Naive B cell (primary cell): ENCODE measurements at regions not wholly inside any gene's neighbourhood (a gene's known extent, or its start where the extent isn't known, plus 50 kb on each side); places are given as distances from the start of the nearest gene placed in this dataset.
"Not testable (repeated sequence)": the region's sequence is repeated elsewhere in the genome, so short reads cannot be mapped to it uniquely, and the experiment has no call there.

ENCODE experiments used
- ATAC-seq, 2 donors: fragments of 150-1000 bp; cut with Tn5 transposase; 2 replicates each; pipeline ENCODE4 v1.10.0; 2021; ENCODE audit warnings: low read depth in 2 of 2, mild to moderate bottlenecking in 2 of 2, moderate library complexity in 2 of 2
- DNase-seq: peaks from one replicate; pipeline ENCODE4 v3.0.0; 2022
- H3K27ac Mint-ChIP-seq, 6 donors: one replicate each; pipeline ENCODE4 v1.8.0; 2020 to 2022; ENCODE audit warnings: mild to moderate bottlenecking in 6 of 6, mixed read lengths in 6 of 6, moderate library complexity in 5 of 6, inconsistent platforms in 2 of 6
- H3K27me3 Mint-ChIP-seq, 3 donors: one replicate each; pipeline ENCODE4 v1.8.0; 2021 to 2022; ENCODE audit warnings: mixed read lengths in 3 of 3, mild to moderate bottlenecking in 1 of 3
- H3K36me3 Mint-ChIP-seq, 2 donors: one replicate each; pipeline ENCODE4 v1.8.0; 2020 to 2022; ENCODE audit warnings: mixed read lengths in 2 of 2, inconsistent platforms in 1 of 2, mild to moderate bottlenecking in 1 of 2
- H3K4me1 Mint-ChIP-seq, 3 donors: one replicate each; pipeline ENCODE4 v1.8.0; 2020 to 2022; ENCODE audit warnings: mixed read lengths in 3 of 3, inconsistent platforms in 1 of 3, mild to moderate bottlenecking in 1 of 3, moderate library complexity in 1 of 3
- H3K4me3 Mint-ChIP-seq, 8 donors: one replicate each; pipeline ENCODE4 v1.8.0; 2020 to 2022; ENCODE audit warnings: mild to moderate bottlenecking in 8 of 8, mixed read lengths in 8 of 8, moderate library complexity in 8 of 8, inconsistent platforms in 2 of 8
- H3K9me3 Mint-ChIP-seq, 7 donors: one replicate each; pipeline ENCODE4 v1.8.0; 2020 to 2022; ENCODE audit warnings: mixed read lengths in 7 of 7, mild to moderate bottlenecking in 5 of 7, inconsistent platforms in 2 of 7, moderate library complexity in 1 of 7

DNA sequence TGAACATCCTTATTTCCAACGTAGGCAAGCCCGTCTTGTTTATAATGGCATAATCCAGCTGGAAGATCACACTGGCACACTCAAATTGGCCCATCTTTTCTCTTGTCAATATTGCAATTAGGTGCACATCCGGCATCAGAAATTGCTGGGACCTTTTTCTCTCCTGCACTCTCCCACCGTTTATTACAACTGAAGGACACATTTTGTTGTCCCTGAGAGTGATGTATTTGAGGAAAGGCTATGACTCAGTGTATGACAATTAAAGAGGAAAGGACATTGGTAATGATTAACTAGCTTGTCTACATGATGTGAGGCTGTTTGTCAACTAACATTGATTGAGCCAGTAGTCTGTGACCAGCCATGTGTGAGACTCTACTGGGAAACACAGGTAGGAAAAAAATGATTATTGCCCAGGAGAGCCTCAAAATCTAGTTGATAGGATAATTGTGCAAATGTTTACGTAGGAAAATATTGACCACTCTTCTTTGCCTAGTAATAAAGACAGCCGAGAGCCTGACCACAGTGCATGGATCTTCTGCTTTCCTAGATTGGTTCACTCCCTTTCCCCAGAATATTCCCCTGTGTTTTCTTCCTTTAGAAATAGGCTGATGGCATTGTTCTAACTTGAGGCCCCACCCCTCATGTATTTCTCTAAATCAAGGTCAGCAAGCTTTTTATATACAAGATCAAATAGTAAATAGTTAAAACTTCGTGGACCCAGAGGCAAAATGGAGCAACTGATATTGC is 230.0 kb upstream of the BTBD3 start:
- H3K4me1 Mint-ChIP-seq = peaks cover 0 to 6% (median 5%) of the 10 kb centered on the region in 3 donors
- peaks cover 21 to 29% (median 25%) of the 10 kb centered on the region in 3 donors for H3K27me3 Mint-ChIP-seq
- no peak overlapping the region for H3K4me3 Mint-ChIP-seq
- H3K27ac Mint-ChIP-seq = no peak overlapping the region
- ATAC-seq = no peak
- no peaks in the 10 kb centered on the region for H3K36me3 Mint-ChIP-seq
- H3K9me3 Mint-ChIP-seq = peaks cover 0 to 5% (median 0%) of the 10 kb centered on the region in 7 donors
- no peak for DNase-seq

GRCh38 chr20:11689262-11689661 is 228.4 kb upstream of the BTBD3 start:
- Mint-ChIP-seq H3K36me3 (no peaks in the 10 kb centered on the region), H3K27ac (no peak overlapping the region), H3K9me3 (peaks cover 0 to 5% (median 0%) of the 10 kb centered on the region in 7 donors), H3K4me3 (no peak overlapping the region), H3K4me1 (peaks cover 0 to 6% (median 5%) of the 10 kb centered on the region in 3 donors), H3K27me3 (peaks cover 21 to 32% (median 25%) of the 10 kb centered on the region in 3 donors)
- DNase-seq (no peak), ATAC-seq (no peak)

DNA sequence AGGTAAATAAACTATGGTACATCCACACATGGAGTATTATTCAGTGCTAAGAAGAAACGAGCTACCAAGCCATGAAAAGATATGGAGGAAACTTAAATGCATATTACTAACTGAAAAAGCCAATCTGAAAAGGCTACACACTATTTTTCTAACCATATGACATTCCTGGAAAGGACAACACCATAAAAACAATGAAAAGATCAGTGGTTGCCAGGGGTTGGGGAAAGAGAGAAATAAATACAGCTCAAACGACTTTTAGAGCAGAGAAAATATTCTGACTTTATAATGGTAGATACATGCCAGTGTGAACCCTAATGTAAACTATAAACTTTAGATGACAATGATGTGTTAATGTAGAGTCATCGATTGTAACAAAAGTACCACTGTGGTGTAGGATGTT is 225.9 kb upstream of the BTBD3 start:
- peaks cover 16 to 19% (median 17%) of the 10 kb centered on the region in 3 donors for H3K27me3 Mint-ChIP-seq
- ATAC-seq = no peak
- no peaks in the 10 kb centered on the region for H3K4me1 Mint-ChIP-seq
- no peaks in the 10 kb centered on the region for H3K36me3 Mint-ChIP-seq
- DNase-seq = no peak
- no peak overlapping the region for H3K27ac Mint-ChIP-seq
- H3K9me3 Mint-ChIP-seq = peaks cover 0 to 9% (median 0%) of the 10 kb centered on the region in 7 donors
- no peak overlapping the region for H3K4me3 Mint-ChIP-seq

DNA sequence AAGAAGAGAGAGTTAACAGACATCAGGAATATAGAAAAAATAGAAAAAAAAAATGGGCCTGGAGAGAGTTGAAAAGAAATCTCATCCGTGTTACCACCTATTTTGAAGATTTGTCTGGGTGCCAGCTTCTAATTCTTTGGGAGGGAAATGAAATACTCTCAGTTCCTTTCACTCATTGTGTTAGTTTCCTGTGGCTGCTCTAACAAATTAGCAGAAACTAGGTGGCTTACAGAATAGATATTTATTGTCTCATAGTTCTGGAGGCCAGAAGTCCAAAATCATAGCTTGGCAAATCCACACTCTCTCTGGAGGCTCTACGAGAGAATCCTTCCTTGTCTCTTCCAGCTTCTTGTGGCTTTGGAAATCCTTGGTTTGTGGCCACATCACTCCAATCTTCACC is 225.1 kb upstream of the BTBD3 start:
- Mint-ChIP-seq H3K27me3 (peaks cover 8 to 17% (median 11%) of the 10 kb centered on the region in 3 donors), H3K9me3 (peaks cover 0 to 9% (median 2%) of the 10 kb centered on the region in 7 donors), H3K36me3 (no peaks in the 10 kb centered on the region), H3K27ac (no peak overlapping the region), H3K4me3 (no peak overlapping the region), H3K4me1 (no peaks in the 10 kb centered on the region)
- no peak for ATAC-seq
- no peak for DNase-seq

DNA sequence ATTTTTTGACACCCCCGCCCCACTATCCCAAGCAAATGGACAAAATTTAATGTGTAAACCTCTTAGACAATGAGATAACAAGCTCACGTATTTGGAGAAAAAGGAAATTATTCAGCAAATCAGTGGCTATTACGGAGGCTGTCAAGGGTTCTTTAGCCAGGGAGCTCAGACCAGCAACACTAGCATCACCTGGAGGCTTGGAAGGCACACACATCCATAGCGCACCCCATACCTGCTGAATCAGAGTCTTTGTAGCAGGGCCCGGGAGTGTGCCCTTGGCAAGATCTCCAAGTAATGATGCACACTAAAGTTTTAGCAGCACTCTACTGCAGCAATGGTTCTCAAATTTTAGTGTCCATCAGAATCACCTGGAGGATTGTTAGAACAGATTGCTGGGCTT is 223.2 kb upstream of the BTBD3 start:
- no peak for ATAC-seq

DNA sequence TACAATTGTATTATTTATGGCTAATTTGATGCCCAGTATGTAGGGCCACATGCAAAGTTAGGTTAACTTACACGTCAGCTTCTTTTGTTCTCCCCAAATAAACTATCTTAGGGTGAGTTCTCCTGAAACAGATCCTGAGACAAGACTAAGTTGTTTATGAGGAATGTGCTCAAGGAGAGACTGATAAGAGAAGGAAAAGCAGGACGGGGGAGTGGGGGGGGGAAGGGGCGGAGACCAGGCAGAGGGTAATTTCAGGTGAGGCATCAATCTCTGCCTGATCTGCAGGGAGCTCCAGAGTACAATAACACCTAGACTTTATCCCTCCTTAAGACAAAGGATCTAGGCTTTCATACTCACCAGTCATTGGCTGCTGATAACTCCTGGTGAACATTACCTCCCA is 220.6 kb upstream of the BTBD3 start:
- Mint-ChIP-seq H3K9me3 (peaks cover 0 to 5% (median 0%) of the 10 kb centered on the region in 7 donors), H3K27me3 (peaks cover 0 to 4% (median 0%) of the 10 kb centered on the region in 3 donors), H3K4me1 (peaks cover 3 to 5% (median 4%) of the 10 kb centered on the region in 3 donors), H3K36me3 (no peaks in the 10 kb centered on the region), H3K27ac (no peak overlapping the region), H3K4me3 (no peak overlapping the region)
- ATAC-seq (no peak), DNase-seq (no peak)

More for the DNA sequence above, 223.2 kb upstream of the BTBD3 start:
- Mint-ChIP-seq H3K36me3 (no peaks in the 10 kb centered on the region), H3K4me1 (no peaks in the 10 kb centered on the region), H3K27ac (no peak overlapping the region), H3K4me3 (no peak overlapping the region), H3K9me3 (peaks cover 0 to 9% (median 2%) of the 10 kb centered on the region in 7 donors), H3K27me3 (peaks cover 3 to 6% (median 4%) of the 10 kb centered on the region in 3 donors)
- DNase-seq = no peak

DNA sequence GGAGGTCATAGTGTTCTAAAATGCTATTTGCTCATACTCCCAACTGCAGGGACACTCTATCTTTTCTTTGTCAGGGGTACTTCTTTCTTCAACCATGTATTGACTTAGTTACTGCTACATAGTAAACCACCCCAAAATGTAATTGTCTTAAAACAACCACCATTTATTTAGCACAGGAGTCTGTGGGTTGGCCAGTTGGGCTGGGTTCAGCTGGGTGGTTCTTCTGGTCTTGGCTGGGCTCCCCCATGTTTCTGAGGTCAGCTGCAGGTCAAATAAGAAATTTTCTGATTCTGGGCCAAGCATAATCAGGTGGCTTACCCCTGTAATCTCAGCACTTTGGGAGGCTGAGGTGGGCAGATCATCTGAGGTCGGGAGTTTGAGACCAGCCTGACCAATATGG is 220.0 kb upstream of the BTBD3 start:
- Mint-ChIP-seq H3K36me3 (no peaks in the 10 kb centered on the region), H3K4me1 (peaks cover 3 to 5% (median 4%) of the 10 kb centered on the region in 3 donors), H3K4me3 (no peak overlapping the region), H3K27ac (no peak overlapping the region), H3K27me3 (peaks cover 0 to 3% (median 0%) of the 10 kb centered on the region in 3 donors), H3K9me3 (peaks cover 0 to 5% (median 0%) of the 10 kb centered on the region in 7 donors)
- DNase-seq (no peak), ATAC-seq (no peak)

- H3K9me3 Mint-ChIP-seq = peaks cover 0 to 5% (median 0%) of the 10 kb centered on the region in 7 donors
- H3K36me3 Mint-ChIP-seq = no peaks in the 10 kb centered on the region
- H3K27ac Mint-ChIP-seq = no peak overlapping the region
- H3K27me3 Mint-ChIP-seq = no peaks in the 10 kb centered on the region
- H3K4me1 Mint-ChIP-seq = peaks cover 3 to 5% (median 4%) of the 10 kb centered on the region in 3 donors
- no peak for ATAC-seq
- no peak overlapping the region for H3K4me3 Mint-ChIP-seq
- no peak for DNase-seq
Measured at GRCh38 chr20:11698124-11698523, 219.6 kb upstream of the BTBD3 start.

DNA sequence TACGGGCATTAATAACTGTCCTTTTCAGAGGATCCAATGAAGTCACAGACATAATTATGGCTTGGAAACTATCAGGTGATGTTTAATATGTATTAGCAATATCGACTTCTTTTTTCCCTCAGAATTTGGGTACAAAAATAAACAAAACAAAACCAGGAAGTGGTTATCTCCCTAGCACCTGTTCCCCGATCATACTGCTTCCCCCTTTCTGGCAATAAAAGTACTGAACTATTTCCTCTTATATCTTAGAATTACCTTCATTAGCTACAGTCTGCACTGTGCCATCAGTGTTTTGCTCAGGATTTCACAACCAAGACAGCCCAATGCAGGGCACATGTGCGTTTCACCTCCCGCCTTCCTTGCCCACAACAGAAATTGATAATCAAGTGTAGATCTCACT is 216.9 kb upstream of the BTBD3 start:
- H3K36me3 Mint-ChIP-seq = no peaks in the 10 kb centered on the region
- ATAC-seq = no peak
- no peak overlapping the region for H3K27ac Mint-ChIP-seq

DNA sequence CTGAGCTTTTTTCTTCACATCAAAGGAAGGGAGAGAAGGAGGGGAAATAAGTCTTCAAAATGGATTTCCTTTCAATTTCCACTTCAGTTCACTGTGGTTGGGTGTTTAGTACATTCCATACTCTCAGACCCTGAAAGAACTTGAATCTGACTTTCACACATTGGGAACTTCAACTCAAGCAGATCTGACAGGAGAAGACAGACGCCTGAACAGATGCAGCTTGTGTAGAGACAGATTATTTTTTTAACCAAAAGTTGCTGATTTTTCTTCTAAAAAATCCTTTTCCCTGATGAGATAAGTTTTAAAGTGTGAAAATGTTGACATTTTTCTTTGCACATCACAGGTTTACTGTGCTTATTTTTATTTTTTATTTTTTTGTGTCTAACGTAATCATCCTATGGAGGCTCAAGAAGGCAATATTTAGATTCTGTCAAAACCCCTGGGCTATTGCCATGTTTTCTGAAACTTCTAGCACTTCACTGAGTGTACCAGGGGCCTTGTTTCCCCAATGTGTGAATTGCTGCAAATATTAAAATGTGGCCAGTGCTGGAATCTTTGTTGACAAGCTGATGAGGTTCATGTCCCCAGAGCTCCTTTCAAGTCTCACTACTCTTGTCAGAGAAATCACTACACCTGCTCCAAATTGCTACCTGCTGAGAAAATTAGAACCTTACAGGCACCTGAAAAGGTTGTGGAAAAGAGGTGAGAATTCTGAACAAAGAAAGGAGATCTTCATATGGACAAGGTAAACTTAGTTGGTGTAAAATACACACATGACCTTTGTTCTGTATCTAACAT is 214.8 kb upstream of the BTBD3 start:
- H3K27me3 Mint-ChIP-seq = peaks cover 0 to 6% (median 0%) of the 10 kb centered on the region in 3 donors
- DNase-seq = no peak
- H3K4me1 Mint-ChIP-seq = peaks cover 3 to 5% (median 4%) of the 10 kb centered on the region in 3 donors
- no peak overlapping the region for H3K27ac Mint-ChIP-seq
- H3K36me3 Mint-ChIP-seq = no peaks in the 10 kb centered on the region
- H3K4me3 Mint-ChIP-seq = no peak overlapping the region
- no peak for ATAC-seq
- H3K9me3 Mint-ChIP-seq = peaks cover 0 to 9% (median 2%) of the 10 kb centered on the region in 7 donors

More for the DNA sequence above, 216.9 kb upstream of the BTBD3 start:
- H3K4me1 Mint-ChIP-seq = peaks cover 3 to 5% (median 4%) of the 10 kb centered on the region in 3 donors
- peaks cover 0 to 6% (median 0%) of the 10 kb centered on the region in 3 donors for H3K27me3 Mint-ChIP-seq
- peaks cover 0 to 5% (median 2%) of the 10 kb centered on the region in 7 donors for H3K9me3 Mint-ChIP-seq
- DNase-seq = no peak
- H3K4me3 Mint-ChIP-seq = no peak overlapping the region

DNA sequence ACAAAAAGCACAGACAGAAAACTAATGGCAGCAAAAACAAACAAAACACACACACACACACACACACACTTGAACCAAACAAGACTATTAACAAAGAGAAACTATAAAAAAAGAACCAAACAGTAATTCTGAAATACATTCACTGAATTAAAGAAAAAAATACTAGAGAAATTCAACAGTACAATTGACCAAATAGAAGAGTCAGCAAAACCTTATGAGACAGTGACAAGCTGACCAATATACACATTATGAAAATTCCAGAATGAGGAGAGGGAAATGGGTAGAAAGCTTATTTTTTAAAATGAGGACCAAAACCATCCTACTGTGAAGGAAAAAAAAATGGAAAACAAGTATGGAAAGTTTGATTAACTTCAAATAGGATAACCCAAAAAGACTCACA is 212.2 kb upstream of the BTBD3 start:
- peaks cover 0 to 6% (median 0%) of the 10 kb centered on the region in 3 donors for H3K27me3 Mint-ChIP-seq
- DNase-seq (no peak), ATAC-seq (no peak)
- H3K4me1 Mint-ChIP-seq = peaks cover 3 to 5% (median 4%) of the 10 kb centered on the region in 3 donors
- H3K36me3 Mint-ChIP-seq = no peaks in the 10 kb centered on the region
- H3K4me3 Mint-ChIP-seq = no peak overlapping the region
- H3K9me3 Mint-ChIP-seq = peaks cover 0 to 14% (median 2%) of the 10 kb centered on the region in 7 donors
- H3K27ac Mint-ChIP-seq = no peak overlapping the region

GRCh38 chr20:11708223-11708622 is 209.5 kb upstream of the BTBD3 start:
- not testable (repeated sequence) for H3K27ac Mint-ChIP-seq, ATAC-seq, H3K4me3 Mint-ChIP-seq, DNase-seq, H3K36me3 Mint-ChIP-seq, H3K27me3 Mint-ChIP-seq, H3K4me1 Mint-ChIP-seq
- peaks cover 0 to 14% (median 2%) of the 10 kb centered on the region in 7 donors for H3K9me3 Mint-ChIP-seq

GRCh38 chr20:11711214-11711613 is 206.5 kb upstream of the BTBD3 start:
- no peaks in the 10 kb centered on the region for H3K27me3 Mint-ChIP-seq
- no peak overlapping the region for H3K4me3 Mint-ChIP-seq
- peaks cover 0 to 5% (median 2%) of the 10 kb centered on the region in 7 donors for H3K9me3 Mint-ChIP-seq
- H3K27ac Mint-ChIP-seq = no peak overlapping the region
- no peaks in the 10 kb centered on the region for H3K4me1 Mint-ChIP-seq
- DNase-seq = no peak
- no peaks in the 10 kb centered on the region for H3K36me3 Mint-ChIP-seq
- ATAC-seq = no peak
